ENCODE measurements at regions not wholly inside any gene's neighbourhood (a gene's known extent, or its start where the extent isn't known, plus 50 kb on each side); places are given as distances from the start of the nearest gene placed in this dataset.

DNA sequence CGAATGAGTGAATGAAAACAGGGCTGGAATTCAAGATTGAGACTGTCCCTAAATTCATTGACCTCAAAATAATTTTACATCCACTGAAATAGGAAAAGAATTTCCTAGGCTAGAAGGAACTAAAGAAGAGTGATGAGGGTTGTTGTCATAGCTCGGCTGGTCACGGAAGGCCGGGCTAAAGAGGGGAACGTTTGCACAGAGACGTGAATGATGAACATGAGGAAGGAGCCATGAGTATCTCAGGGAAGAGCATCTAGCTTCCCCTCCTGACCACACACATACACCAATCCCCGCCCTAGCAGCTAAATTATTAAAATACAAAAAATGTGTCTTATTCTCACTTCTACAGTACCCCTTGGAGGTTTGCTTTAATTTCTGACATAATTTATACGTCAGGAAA is 124.4 kb upstream of the ABCA1 start:
- Histone ChIP-seq H3K79me2 (ENCODE audit: control insufficient read depth, insufficient read depth, low read length) (no peaks in the 10 kb centered on the region), H3K36me3 (ENCODE audit: control insufficient read depth, insufficient read depth, low read length) (no peaks in the 10 kb centered on the region), H3K27me3 (ENCODE audit: control insufficient read depth in 2 of 2, insufficient read depth in 2 of 2, low read length in 2 of 2) (peaks cover 4% of the 10 kb centered on the region in 2 experiments; a peak in 3 of 5 replicates), H3K4me3 (no peak overlapping the region), H3K9ac (ENCODE audit: insufficient read depth in 1 of 2, low read depth in 2 of 2, low read length in 2 of 2) (no peak overlapping the region), H3K27ac (ENCODE audit: extremely low read depth, low read depth, low read length) (no peak overlapping the region), H3K9me3 (replicated peaks; ENCODE audit: control insufficient read depth, insufficient read depth, low read depth, low read length) (no peaks in the 10 kb centered on the region), H3K4me2 (ENCODE audit: insufficient read depth, low read length) (no peak overlapping the region), H3K9me1 (ENCODE audit: control insufficient read depth, insufficient read depth, low read length) (no peaks in the 10 kb centered on the region), H2AFZ (ENCODE audit: low read depth, low read length) (no peak overlapping the region), H3K4me1 (replicated peaks in 1 of 2; ENCODE audit: control insufficient read depth in 2 of 2, insufficient read depth in 2 of 2, low read length in 2 of 2) (no peaks in the 10 kb centered on the region), H4K20me1 (replicated peaks; ENCODE audit: control insufficient read depth, insufficient read depth, low read length) (no peaks in the 10 kb centered on the region)
- no TSS peak for BruUV-seq (replicated peaks)
- ChIA-PET POLR2A (interaction anchor here (1.0 to 1.8 kb wide), 2 partner anchors 12 to 20 kb away, joined by 3 to 6 read pairs; no protein-coding TSS in a partner anchor), CTCF (ENCODE audit: low intra/inter-chr PET ratio) (no interaction called here)
- TF ChIP-seq HLTF (IDR thresholded peaks at IDR 0.05) (no peak), TCFL5 (CRISPR knock-in tag; conservative IDR thresholded peaks at IDR 0.05) (no peak), NFXL1 (CRISPR knock-in tag; IDR thresholded peaks at IDR 0.05) (no peak), ARID3A (IDR thresholded peaks at IDR 0.05; ENCODE audit: borderline replicate concordance, low read depth, low read length) (no peak), FOXK2 (conservative IDR thresholded peaks at IDR 0.05 in 1 of 2, IDR thresholded peaks at IDR 0.05 in 1 of 2; ENCODE audit: low read depth in 2 of 2) (no peak), POLR3A (IDR thresholded peaks at IDR 0.05; ENCODE audit: borderline replicate concordance, extremely low read depth, insufficient read depth, insufficient read length) (no peak), SUPT5H (IDR thresholded peaks at IDR 0.05) (no peak), RNF2 (IDR thresholded peaks at IDR 0.05) (no peak), ZNF551 (CRISPR knock-in tag; IDR thresholded peaks at IDR 0.05) (no peak), ESRRB (CRISPR knock-in tag; IDR thresholded peaks at IDR 0.05; ENCODE audit: borderline replicate concordance) (no peak), CC2D1A (IDR thresholded peaks at IDR 0.05) (no peak), ZNF212 (CRISPR knock-in tag; IDR thresholded peaks at IDR 0.05) (no peak), TOE1 (IDR thresholded peaks at IDR 0.05; ENCODE audit: borderline replicate concordance) (no peak), TOE1 (CRISPR knock-in tag; IDR thresholded peaks at IDR 0.05; ENCODE audit: borderline replicate concordance, low read depth) (no peak), TAL1 (IDR thresholded peaks at IDR 0.05) (no peak), CTCFL (IDR thresholded peaks at IDR 0.05; ENCODE audit: borderline replicate concordance, insufficient read depth, low read depth, low read length, poor library complexity, severe bottlenecking) (no peak), MIER1 (IDR thresholded peaks at IDR 0.05; ENCODE audit: low read depth) (no peak), RB1 (IDR thresholded peaks at IDR 0.05; ENCODE audit: low read depth) (no peak)
- TF ChIP-seq, protein P1, sequence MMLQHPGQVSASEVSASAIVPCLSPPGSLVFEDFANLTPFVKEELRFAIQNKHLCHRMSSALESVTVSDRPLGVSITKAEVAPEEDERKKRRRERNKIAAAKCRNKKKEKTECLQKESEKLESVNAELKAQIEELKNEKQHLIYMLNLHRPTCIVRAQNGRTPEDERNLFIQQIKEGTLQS (IDR thresholded peaks at IDR 0.05) = no peak
- TF ChIP-seq, protein P1 (CRISPR knock-in tag; conservative IDR thresholded peaks at IDR 0.05) = no peak
- DNase-seq (ENCODE audit: extremely low read depth in 1 of 4, low spot score in 3 of 4) (no peak), ATAC-seq (no peak), FAIRE-seq (no peak)
- intact Hi-C loops (cut with micrococcal nuclease) (no loop called here), in situ Hi-C loops (cut with MboI) (no loop called here)
- 3% methylated on average over 8 of the region's 8 CpGs for WGBS (ENCODE audit: insufficient coverage, low coverage, missing lambda C conversion rate)

Measured in K562 (cell line).